D721Med (cell line): ENCODE measurements at regions not wholly inside any gene's neighbourhood (a gene's known extent, or its start where the extent isn't known, plus 50 kb on each side); places are given as distances from the start of the nearest gene placed in this dataset.

ENCODE experiments used
- DNase-seq: peaks from one replicate; pipeline ENCODE4 v3.0.0; 2011; ENCODE audit warnings: low spot score; ENCODE audit not compliant: insufficient read length
- FAIRE-seq: peaks from 2 replicates; lab custom pipeline; 2011; peaks lifted over from hg19 to GRCh38; lab: Jason Lieb, UNC
- TF ChIP-seq, protein P1 (sequence below): IDR thresholded peaks from 2 replicates; pipeline ENCODE4 v1.5.1; 2012; ENCODE audit warnings: mild to moderate bottlenecking, control low read depth; ENCODE audit not compliant: insufficient read depth; ENCODE audit errors: missing control alignments

DNA sequence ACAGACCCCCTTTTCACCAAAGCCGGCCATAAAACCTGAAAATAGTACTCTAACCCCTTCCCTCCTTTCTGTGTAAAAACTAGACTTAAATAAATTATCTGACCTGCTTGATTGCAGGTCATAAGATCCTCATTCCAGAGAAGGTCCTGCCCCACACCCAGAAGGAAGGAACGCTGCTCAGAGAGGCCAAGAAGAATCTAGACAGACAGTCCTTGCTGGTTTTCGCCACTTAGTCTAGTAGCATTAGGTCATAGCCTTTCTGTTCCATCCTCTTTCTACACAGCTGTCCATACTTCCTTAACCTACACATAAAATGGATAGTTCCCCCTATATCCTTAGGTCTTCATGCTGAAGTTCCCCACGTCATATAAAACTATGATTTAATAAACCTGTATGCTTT is 83.7 kb upstream of the IGF1 start:
- no peak for FAIRE-seq
- DNase-seq: no peak
- TF ChIP-seq, protein P1, sequence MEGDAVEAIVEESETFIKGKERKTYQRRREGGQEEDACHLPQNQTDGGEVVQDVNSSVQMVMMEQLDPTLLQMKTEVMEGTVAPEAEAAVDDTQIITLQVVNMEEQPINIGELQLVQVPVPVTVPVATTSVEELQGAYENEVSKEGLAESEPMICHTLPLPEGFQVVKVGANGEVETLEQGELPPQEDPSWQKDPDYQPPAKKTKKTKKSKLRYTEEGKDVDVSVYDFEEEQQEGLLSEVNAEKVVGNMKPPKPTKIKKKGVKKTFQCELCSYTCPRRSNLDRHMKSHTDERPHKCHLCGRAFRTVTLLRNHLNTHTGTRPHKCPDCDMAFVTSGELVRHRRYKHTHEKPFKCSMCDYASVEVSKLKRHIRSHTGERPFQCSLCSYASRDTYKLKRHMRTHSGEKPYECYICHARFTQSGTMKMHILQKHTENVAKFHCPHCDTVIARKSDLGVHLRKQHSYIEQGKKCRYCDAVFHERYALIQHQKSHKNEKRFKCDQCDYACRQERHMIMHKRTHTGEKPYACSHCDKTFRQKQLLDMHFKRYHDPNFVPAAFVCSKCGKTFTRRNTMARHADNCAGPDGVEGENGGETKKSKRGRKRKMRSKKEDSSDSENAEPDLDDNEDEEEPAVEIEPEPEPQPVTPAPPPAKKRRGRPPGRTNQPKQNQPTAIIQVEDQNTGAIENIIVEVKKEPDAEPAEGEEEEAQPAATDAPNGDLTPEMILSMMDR: no peak

DNA sequence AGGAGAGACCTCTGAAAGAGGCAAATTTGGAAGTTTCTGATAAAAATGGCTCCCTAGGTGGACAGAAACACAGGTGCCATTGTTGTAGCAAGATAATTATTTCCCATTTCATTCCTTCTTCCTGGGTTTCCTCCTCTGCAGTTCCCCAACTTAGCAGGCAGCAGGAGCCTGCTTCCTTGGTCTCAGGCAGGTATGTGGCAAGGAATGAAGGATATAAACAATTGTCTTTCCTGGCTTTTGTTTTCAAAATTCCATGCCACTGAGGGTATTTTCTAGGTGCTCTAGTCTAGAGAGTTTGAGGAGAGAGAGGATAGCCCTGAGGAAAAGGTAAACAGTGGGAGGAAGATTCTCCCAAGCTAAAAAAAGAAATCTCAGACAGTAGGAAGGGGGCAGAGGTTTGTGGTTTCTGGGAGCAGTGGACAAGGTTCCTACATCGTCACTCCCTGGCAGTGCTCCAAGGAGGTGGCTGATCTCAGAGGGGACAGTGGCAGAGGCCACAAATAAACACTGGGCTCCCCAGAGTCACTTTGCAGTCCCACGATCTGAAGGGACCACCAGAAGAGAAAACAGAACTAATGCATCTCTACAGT is 82.6 kb upstream of the IGF1 start:
- TF ChIP-seq, protein P1: no peak
- FAIRE-seq (no peak), DNase-seq (no peak)

DNA sequence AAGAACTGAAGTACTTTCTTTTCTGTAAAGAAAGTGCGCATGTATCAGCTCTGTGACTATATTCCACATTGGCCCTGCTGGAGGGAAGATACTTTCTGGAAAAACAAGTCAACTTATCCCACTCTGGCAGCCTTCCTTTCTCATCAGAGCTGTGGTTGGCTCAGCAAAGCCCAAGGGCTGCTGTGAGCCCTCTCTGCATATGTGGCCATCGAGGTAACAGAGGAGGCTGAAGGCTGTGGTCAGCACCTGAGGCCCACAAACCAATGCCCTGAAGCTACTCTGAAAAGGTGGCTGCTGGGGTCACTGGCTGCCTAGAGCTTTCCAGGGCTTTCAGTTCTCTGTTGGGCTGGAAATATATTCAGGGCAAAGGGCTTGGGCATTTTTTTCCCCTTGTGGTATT is 70.8 kb upstream of the IGF1 start:
- TF ChIP-seq, protein P1: no peak
- no peak for FAIRE-seq
- no peak for DNase-seq

DNA sequence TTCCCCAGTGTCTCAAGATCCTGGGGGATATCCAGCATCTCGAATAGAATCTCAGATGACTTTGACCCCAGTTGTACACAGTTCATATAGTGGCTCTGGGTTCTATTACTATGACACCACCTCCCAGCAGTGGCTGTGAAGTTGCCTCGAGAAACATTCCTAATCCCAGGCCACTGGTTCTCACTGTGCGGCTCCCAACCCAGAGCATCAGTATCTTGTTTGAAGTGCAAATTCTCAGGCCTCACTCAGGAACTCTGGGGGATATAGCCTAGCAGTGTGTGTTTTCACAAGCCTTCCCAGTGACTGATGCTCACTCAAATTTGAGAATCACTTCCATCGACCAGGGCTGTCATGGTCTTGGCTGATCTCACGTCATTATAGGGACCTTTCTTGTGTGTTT is 69.3 kb upstream of the IGF1 start:
- DNase-seq (no peak), FAIRE-seq (no peak)
- TF ChIP-seq, protein P1: no peak

DNA sequence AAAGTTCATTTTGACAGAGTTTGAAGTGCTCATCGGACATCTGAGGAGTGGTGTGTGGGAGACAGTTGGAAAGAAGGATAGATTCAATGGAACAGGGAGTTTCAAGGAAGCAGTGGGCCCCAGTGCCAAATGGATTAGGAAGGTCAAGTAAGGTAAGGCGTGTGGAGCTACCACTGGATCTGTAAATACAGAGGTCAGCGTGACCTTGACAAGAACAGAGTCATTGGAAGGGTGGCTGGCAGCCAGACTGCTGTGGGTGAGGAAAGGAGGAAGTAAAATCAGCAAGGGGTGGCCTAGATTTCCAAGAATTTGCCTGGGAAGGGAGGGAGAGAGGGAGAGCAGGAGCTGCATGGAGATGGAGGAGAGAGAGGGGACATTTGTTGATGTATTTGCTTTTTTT is 68.2 kb upstream of the IGF1 start:
- TF ChIP-seq, protein P1: no peak
- no peak for FAIRE-seq

DNA sequence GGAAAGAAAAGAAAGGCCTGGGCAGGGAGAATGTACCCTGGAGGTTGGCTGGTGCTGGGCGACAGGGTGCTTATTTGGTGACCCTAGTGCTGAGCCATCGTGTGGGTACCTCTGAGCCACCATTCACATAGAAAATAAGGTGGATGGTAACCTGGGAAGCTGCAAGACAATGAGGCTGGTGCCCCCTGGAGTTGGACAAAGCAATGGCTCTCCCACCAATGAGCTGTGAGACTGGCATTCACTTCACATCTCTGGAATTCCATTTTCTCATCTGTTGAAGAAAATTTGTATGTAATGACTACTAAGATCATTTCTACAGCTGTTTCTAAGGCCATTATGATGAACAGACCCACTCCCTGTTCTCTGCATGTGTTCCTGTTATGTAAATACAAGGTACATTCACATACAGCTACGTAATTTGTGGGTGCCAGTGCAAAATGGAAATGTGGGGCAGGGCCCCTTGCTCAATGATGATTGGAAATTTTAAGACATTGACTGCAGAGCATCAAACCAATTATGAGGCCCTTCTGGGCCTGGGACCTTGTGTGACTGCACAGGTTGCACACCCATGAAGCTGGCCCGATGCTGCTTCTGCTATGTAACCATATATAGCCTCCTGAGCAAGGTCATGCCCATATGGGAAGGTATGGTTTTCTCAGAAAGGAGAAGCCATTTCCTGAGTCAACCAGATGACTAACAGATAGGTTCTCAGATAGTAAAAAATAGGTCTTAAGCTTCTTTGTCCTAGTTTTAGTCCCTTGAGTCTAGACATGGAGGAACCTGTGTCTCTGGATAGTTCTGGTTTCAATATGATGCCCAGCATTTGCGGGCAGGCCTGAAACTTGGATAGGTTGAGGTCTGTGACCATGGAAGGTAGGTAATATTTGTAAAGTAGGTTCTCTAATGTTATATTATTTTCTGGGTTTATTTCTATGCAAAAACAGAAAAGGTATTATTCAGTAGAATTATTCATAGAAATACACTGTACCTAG is 63.4 kb upstream of the IGF1 start:
- DNase-seq (no peak), FAIRE-seq (no peak)
- TF ChIP-seq, protein P1: peak; percentile 10

More for the DNA sequence above, 68.2 kb upstream of the IGF1 start:
- no peak for DNase-seq
